AG04449 (cell line): ENCODE measurements at regions not wholly inside any gene's neighbourhood (a gene's known extent, or its start where the extent isn't known, plus 50 kb on each side); places are given as distances from the start of the nearest gene placed in this dataset.

Source experiments
- CTCF ChIA-PET: fragments of 350-600 bp; formaldehyde crosslinking; extraction: SDS; loops from one replicate; lab custom pipeline; 2021; ENCODE audit warnings: antibody characterized with exemption; lab: Yijun Ruan, JAX
- POLR2A ChIA-PET: fragments of 400-600, 350-600 bp; formaldehyde crosslinking; extraction: SDS; loops from one replicate; lab custom pipeline; 2020; ENCODE audit warnings: antibody characterized with exemption, inconsistent platforms; lab: Yijun Ruan, JAX
- DNase-seq: peaks from one replicate; pipeline ENCODE4 v3.0.0-alpha.2; 2010; ENCODE audit warnings: low read depth, low spot score
- H3K4me3 ChIP-seq: 2 replicates; pipeline ENCODE4 v1.5.1; 2011; ENCODE audit warnings: low read depth, mild to moderate bottlenecking, control low read depth, low read length
- TF ChIP-seq, protein P1 (sequence below): IDR thresholded peaks from one replicate; pipeline ENCODE4 v1.5.1; 2011; ENCODE audit warnings: mild to moderate bottlenecking, moderate library complexity, low read length, control low read depth, inconsistent platforms; ENCODE audit not compliant: insufficient read depth; ENCODE audit errors: missing control alignments

- ChIA-PET POLR2A (no interaction called here), CTCF (no interaction called here)
- H3K4me3 ChIP-seq = no peak overlapping the region
- TF ChIP-seq, protein P1, sequence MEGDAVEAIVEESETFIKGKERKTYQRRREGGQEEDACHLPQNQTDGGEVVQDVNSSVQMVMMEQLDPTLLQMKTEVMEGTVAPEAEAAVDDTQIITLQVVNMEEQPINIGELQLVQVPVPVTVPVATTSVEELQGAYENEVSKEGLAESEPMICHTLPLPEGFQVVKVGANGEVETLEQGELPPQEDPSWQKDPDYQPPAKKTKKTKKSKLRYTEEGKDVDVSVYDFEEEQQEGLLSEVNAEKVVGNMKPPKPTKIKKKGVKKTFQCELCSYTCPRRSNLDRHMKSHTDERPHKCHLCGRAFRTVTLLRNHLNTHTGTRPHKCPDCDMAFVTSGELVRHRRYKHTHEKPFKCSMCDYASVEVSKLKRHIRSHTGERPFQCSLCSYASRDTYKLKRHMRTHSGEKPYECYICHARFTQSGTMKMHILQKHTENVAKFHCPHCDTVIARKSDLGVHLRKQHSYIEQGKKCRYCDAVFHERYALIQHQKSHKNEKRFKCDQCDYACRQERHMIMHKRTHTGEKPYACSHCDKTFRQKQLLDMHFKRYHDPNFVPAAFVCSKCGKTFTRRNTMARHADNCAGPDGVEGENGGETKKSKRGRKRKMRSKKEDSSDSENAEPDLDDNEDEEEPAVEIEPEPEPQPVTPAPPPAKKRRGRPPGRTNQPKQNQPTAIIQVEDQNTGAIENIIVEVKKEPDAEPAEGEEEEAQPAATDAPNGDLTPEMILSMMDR = no peak
- DNase-seq = no peak
Measured at GRCh38 chr11:107276077-107276476, 181.5 kb downstream of the CWF19L2 start.

DNA sequence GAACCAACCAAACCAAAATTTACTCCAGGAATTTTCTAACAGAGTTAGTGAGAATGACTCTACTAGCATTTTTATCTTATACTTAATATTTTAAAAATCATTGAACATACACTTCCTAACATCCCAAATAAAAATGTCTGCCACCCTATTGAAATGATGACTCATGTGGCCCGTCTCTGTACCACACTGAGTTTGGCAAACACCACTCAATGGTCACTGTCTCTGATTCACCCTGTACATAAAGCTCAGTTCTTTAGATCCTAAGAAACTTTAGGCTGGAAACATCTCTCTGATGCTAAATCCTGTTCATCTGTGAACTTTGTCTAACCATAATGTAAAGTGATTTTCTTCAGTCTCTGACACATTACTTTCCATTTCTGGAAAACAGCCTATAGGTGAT, 182.0 kb downstream of the CWF19L2 start:
- TF ChIP-seq, protein P1 = no peak
- DNase-seq = no peak
- ChIA-PET POLR2A (no interaction called here), CTCF (no interaction called here)
- H3K4me3 ChIP-seq = no peak overlapping the region

DNA sequence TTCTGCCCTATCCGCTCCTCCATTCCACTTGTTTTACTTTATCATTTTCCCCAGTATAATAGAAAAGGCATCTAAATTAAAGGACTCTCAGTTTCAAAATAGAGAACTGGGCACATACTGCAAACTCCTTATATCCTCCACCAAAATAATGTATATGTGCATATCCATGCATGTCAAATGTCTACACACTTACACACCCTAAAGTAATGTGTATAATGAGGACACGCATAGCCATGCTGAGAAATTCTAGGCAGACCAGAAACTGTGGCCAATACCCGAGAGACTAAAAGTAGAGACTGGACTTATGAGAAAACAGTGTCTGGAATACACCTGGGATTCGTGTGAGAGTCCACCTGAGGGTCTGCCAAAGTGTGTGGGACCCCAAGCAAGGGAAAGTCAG, 183.5 kb downstream of the CWF19L2 start:
- ChIA-PET CTCF (no interaction called here), POLR2A (no interaction called here)
- no peak overlapping the region for H3K4me3 ChIP-seq
- DNase-seq = no peak
- TF ChIP-seq, protein P1 = no peak

GRCh38 chr11:107272561-107272960, 185.1 kb downstream of the CWF19L2 start:
- TF ChIP-seq, protein P1 = no peak
- CTCF ChIA-PET = no interaction called here
- H3K4me3 ChIP-seq = no peak overlapping the region
- DNase-seq = no peak
- POLR2A ChIA-PET = no interaction called here

- no peak overlapping the region for H3K4me3 ChIP-seq
- ChIA-PET CTCF (no interaction called here), POLR2A (no interaction called here)
- TF ChIP-seq, protein P1 = no peak
- no peak for DNase-seq
Measured at GRCh38 chr11:107271425-107271824, 186.2 kb downstream of the CWF19L2 start.

GRCh38 chr11:107268977-107269376, 188.6 kb downstream of the CWF19L2 start:
- ChIA-PET CTCF (no interaction called here), POLR2A (no interaction called here)
- TF ChIP-seq, protein P1 = no peak
- no peak overlapping the region for H3K4me3 ChIP-seq
- DNase-seq = no peak
